Right forelimb (tissue), 1 donor: ENCODE measurements at regions not wholly inside any gene's neighbourhood (a gene's known extent, or its start where the extent isn't known, plus 50 kb on each side); places are given as distances from the start of the nearest gene placed in this dataset.

Experiments
- DNase-seq: peaks from one replicate; pipeline ENCODE4 v3.0.0-alpha.2; 2018

DNA sequence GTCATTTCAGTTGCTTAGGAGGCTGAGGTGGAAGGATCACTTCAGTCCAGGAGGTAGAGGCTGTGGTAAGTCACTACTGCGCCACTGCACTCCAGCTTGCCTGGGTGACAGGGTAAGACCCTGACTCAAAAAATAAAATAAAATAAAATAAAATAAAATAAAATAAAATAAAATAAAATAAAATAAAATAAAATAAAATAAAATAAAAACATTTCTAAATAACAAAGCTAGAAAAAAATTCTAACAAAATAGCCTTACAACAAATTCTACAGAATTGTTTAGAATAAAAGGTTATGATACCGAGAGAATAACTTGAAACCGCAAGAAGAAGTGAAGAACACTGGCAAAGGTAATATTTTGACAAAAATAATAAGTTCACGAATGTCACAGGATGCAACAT lies 794.3 kb downstream of the NR2F2 start:
- no peak for DNase-seq

DNA sequence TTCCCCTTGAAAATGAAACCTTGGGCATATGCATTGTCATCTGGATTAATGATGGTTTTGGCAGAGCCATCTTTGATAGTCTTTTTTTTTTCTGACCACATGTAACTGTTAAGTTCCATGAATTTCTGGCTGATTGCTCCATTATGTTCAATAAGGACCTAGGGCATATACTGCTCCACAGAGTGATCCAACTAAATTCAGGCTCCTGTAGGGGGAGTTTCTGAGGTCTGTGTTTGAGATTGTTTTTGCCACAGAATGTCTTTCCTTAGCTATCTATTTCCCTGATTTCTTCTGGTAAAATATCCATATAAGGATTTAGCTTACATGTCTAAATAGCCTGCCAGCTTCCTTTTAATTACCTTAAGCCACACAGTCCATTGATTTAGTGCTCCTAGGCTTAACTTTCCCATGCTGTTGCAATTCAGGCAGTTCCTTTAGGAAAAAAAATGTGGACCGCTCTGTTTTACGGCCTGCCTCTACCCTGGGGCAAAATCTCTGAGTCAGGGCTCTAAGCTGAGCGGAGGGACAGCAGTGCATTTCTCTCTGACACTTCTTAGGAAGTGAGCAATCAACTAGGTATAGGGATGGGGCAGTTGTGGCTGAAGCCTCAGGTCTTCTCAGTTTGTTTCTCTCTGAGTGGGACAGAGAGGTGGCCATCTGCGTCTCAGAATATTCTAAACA lies 796.2 kb downstream of the NR2F2 start:
- DNase-seq, result no peak

DNA sequence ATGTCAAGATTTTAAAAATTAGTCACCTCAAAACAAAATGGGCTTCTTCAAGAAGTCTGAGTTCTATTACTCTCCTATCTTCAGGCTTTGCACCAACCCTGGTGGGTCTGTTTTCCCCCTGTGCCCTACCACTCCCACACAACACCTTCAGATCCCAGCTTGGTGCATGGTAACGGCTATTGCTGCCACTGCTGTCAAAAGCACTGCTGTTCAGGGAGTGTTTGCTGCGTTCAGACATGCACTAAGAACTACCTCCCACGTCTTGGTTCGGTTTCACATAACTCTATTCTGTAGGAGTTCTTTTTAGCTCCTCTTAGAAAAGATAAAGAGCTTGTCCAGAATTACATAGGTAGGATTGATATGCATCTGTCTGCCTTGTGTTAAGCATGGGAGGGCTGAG lies 799.2 kb downstream of the NR2F2 start:
- no peak for DNase-seq

DNA sequence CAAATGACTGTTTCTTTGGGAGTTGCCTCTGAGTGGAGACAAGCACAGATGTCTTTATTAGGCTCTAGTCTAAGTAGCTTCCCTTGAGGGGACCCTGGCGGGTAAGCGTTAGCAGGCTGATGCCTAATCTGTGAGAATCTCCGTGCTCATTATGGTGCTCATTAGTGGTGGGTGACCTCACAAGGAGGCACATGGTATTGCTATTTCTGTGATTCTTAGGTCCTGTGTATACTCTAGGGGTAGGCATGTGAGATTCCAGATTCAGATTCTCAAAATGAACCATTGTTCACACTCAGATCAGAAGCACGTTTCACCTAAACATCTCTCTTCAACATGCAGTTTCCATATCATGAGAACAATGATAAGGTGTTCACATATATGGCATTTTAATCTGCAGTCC lies 809.7 kb downstream of the NR2F2 start:
- no peak for DNase-seq

DNA sequence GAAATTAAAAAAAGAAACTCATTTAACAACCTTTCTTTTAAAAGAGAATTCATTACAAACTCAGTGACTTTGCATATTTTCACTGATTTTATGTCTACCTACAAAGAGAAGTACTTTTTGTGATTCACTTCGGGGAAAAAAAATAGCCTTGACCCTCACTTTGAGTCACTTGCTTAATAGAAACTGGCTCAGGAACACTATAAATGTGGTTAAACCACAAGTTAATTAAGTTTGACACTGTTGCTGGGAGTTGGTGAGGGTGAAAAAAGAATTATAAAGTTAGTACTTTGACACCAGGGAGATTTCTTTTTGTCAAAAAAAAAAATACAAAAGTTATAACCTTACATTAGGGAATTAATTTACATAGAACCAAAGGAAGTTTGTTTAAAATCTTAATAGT lies 810.9 kb downstream of the NR2F2 start:
- DNase-seq, result no peak

DNA sequence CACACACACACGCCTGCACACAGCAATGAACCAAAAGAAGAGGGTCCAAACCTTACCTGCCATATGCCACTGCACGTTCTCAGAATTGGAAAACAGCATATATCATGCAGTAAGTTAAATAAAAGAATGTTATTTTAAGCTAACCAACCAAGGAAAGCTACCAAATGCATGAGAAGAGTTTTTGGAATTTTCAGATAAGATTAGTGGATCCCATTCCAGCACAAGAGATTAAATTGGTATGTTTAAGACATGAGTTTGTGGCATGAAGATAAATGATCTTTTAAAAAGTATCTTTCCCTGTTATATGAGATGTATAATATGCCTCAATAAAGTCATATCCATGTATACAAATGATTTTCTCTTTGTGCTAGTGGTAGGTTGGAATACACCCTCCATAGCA lies 811.4 kb downstream of the NR2F2 start:
- DNase-seq, result no peak

DNA sequence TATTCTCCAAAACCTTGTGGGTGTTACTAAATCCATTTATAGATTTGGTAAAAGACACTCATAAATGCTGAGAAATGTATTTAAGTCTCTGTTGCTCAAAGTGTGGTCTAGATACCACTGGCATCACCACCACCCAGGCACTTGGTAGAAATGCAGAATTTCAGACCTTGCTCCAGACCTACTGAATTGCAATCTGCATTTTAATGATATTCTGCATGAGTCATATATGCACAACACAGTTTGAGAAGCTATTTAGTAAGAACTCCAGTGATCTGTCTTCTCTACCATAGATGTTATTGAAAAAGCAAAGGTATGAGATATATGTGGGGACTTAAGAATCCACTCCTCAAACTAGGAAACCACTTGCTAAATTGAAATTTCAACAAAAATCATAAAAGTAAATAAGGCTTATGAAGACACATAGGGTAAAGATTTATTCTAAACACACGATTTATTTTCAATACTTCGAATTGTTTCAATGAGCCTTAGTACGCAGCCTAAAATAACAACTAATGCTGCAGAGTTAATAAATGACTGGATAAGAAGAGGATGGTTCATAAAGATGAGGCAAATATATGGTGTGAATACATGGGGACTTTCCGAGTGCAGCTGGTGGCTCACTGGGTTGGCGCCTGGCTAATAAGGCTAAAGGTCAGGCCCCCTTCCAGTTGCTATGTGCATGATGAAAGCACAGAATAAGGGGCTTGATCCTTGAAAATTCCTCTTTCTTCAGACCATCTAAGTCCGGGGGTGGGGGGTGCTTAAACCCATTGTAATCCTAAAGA lies 813.3 kb downstream of the NR2F2 start:
- no peak for DNase-seq

DNA sequence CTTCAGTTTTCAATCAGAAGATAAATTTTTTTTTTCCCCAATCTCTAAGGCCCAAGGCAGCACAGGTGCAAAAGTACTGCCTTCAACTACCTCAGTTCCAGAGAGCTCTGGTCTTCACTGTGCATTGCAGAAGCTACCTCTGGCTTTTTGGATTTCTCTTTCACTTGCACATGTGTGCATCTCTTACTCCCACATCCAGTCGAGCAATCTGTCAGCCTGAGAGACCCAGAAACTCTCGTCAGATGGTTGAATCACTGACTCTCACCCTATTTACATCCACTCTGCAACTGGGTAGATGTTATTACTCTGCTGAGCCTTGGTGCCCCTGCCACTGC lies 813.8 kb downstream of the NR2F2 start:
- DNase-seq, result no peak

DNA sequence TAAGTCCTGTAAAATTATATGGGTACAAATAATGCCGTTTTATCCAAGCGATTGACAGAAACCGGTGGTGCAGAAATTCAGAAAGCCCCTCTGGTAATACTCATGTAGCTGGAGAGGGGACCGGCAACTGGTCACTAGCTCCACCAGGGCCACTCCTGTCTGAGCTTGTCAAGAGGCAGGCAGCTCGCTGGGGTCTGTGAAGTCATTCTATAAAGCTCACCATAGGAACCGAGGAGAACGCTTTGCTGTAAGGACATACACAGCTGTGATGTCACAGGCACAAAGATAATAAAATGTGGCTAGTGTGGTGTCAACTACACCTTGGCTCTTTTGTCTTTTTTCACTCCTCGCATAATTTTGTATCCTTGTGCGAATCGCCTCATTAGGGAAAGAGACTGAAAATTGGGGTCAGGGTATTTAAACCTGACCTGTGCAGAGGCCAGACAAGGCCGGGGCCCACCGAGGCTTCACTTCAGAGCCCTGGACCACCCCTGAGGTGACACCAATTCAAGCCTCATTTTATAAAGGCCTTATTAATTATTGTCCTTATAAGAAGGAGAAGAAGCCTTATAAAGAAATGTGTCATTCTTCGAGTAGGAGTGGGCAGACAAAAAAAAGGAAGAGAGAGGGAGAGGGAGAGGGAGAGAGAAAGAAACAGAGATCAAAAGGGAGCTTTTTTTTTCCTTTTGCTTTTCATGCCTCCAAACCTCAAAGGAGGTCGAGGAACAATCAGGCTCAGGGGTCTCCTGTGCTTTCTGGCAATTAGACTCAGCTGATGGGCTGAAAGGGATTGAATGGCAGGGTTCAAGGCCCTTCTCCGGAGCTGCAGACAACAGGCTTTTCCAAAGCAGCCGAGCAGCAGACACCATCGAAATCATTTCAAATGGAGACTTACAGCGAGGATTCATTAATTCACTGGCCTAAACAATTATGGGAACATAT lies 813.3 kb upstream of the ARRDC4 start:
- DNase-seq, result no peak

DNA sequence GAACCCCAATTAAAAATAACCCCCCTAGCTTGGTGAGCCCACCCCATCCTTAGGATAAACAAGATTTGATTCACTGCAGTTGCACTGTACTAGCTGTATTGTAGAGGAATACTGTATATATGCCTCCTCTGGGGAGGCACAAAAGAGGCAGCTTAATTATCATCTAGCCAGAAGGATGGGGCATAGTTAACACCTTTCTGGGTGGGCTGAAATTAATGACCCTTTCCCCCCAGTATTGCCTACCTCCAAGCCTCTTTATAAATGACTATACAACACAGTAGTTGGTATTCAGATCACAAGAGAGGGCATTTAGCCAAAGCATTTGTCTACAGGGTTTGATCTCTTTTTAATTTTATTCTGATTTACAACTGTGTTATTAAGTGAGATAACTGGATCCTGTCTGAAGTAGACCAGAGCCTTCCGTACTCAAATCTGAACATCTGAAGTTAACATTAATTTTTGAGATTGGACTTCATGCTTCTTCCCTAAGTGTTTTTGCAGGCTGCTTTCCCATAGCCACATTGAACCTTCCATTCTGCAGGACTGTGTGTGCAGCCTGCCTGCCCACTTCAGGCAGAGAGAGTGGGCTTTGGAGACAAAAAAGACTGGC lies 807.0 kb upstream of the ARRDC4 start:
- DNase-seq, result no peak

DNA sequence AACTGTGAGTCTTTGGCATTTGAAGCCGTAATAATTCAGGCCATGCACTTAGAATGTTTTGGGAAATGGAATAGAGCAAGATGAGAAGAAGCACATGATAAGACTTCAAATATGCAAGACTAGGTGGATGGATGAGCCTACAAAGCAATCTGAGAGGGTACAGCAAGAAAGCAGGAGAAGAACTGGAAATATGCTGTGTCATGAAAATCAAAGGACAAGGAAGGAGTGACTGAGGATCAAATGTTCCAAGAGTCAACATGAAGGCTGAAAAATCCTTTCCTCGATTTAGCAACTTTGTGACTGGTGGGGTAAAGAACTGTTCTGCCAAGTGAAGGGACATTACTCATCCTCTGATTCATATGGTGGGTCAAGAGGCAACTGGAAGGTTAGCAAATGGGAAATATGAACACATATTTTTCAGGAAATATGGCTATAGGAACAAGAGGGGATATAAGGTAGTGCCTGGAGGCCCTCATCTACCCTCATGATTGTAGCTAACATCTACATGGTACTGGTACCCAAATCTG lies 803.7 kb upstream of the ARRDC4 start:
- DNase-seq, result no peak

DNA sequence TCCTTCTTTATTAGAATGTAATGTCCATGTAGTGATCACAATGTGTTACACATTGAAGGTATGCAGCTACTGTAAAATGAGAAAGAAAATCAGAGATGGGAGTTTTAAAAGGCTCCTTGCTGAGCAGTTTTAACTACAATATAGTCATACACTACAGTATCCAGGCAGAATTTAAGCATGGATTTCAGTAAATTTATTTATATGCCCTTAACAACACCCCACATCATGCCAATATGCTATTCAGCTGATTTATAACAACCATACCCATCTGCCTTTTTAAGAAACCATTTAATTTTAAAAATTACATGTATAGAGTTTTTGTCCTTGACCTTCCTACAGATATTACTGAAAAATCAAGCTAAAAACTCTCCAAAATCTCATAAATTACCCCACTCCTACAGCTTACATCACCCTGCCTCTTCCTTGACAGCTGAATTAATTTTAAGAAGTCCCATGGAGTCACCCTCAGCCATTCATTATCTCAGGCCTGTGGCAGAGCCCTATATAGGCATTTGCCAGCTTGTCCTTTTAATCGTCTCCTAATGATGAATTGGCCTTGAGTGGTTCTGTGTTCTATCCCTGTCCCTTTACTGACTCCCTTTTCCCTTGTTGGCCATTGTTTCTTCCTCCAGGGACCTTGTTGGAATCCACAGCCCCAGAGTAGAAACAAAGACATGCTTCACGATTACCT lies 797.6 kb upstream of the ARRDC4 start:
- no peak for DNase-seq

DNA sequence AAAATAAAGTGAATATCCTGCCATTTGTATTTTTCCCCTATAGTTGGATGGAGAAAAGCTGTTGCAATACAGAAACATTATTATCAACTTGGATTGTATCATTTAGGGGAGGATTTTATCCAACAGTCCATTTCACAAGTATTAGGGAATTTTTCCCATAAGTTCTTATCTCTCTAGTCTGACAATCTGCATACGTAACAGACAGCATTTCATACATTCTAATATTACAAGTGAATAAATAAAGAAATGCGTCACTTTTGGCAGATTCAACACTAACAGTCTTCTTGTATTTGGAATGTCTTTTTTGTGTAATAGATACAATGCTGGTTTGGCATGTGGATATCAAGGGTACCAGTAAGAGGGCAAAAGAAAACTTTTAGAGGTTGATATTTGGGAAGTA lies 795.3 kb upstream of the ARRDC4 start:
- no peak for DNase-seq

DNA sequence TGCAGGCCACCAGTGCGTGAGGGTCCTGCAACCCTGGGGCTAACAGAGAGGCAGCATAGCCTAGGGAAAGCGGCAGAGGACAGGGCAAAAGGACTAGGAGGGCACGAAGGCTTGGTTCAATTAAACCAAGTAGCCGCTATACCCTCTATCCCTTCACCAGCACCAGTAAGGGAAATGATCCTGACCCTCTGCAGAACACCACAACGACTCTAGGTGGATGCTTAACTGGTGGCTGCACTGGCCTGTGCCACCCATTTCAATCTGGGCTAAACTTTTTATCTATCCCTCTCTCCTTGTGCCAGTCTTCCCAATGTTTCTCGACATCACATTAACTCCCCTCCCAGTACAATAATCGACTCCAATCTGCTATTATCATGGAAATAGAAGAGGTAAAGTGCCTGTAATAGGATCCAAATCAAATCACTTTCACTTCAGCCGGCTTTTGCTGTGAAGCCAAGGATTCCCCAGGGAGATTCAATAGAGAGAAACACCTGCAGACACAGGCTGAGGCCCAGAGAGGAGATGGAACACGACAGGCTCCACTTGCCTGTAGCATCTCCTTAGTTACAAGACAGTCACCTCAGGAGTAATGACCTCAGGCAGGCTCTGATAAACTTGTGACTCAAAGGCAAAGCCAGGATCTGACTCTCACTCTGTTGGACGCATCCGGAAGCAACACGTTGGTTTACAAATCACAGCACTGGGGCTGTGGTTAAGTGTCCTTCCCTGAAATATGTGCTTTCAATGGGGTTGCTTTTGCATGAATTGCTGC lies 791.6 kb upstream of the ARRDC4 start:
- no peak for DNase-seq

DNA sequence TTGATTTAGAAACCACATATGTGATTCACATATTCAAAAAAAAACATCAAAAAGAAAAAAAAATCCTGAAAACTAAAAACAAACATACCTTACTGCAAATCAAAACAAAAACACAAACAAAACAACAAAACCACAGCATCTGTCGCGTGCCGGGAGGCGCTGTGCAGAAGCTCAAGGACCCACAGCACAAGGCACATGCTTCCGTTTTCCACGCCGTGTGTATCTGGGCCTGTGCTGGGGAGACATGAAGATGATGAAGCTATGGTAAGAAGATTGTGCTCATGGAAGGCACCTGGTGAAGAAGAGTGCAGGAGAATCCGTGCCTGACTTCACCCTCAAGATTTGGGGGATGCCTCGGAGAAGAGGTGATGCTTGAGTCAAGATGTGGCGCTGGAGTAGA lies 788.9 kb upstream of the ARRDC4 start:
- DNase-seq, result no peak

DNA sequence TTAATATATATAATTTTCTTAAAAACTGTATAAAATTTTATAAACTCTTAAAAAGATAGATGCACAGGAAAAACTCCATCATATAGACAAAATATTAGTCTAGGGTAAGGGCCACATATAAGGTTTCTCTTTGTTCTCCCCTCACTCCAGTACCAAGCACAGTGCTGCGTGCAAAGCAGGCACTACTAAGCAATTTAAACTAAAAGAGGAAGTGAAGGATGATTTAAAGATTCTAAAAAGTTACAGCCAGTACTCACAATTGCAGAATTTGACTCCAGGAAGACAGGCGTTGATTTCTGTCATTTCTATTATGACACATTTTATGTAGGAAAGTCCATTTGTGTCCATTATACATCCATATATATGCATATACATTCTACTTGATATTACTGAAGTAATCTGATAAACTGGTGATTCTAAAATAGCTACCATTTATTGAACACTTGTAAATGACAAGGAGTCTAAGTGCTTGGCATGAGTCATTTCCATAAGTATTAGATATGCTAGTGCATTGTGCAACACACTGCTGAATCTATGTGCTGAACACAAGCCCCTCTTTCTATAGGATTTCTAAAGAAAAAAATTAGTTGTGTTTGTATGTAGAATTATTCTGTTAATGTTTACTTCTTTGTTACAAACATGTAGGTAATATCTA lies 785.5 kb upstream of the ARRDC4 start:
- DNase-seq, result no peak

DNA sequence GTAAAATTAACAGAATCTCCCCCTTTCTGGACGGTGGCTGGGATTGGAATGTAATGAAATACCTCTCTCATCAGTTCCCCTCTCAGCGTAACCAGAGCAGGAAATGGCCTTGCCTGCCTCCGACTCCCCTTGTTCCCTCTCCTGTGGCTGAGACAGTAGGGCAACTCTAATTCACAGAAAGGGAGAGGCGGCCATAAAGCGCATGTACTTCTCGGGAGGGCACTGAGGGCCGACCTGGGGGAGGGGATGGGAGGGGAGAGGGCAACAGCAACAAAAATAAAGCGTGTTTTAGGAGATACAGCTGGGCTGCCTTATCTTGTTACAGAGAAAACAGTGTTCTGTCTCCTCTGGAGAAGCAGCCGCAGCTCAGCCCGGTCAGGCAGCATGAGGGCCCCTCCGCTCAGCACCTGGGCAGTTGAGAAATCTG lies 783.3 kb upstream of the ARRDC4 start:
- DNase-seq, result no peak

DNA sequence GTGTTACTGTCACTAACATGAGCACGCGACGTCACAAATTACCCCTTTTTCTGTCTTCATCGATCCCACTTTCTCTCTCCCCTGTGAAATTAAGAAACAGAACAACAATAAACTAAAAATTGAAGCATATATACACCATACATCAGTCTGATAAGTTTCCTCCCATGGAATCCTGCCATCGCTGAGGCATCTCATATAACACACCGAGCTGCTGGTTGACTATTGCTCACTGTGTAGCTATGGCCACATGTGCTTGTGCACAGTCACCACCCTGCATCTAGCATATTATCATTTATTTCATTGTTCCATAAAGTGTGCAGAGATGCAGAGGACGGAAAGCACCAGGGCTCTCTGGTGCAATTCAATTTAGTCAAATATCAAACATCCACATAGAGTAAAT lies 777.9 kb upstream of the ARRDC4 start:
- no peak for DNase-seq

DNA sequence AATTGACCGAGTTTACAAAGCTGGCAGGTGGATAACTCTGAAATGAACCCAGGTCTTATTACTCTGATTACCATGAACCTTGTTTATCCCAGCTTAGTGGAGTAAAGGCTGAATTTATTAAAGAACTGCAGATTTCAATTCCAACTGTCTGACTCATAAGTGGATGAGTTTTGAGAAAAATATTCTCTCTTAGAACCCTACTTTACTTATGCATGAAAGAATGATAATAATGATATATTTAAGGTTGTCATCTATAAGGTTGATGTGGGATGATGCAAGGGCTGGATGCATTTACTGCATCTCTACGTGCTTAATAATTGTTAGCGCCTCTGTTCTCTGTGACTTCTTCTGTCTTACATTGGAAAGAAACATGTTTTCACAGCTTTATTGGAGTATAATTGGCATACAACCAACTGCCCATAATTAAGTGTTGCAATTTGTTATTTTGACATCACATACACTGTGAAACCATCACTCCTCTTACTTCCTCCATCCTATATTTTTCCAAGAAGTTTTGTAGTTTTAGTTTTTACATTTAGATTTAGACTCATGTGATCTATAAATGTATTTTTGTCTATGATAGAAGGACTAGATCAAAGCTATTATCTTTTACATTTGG lies 771.2 kb upstream of the ARRDC4 start:
- DNase-seq, result no peak

DNA sequence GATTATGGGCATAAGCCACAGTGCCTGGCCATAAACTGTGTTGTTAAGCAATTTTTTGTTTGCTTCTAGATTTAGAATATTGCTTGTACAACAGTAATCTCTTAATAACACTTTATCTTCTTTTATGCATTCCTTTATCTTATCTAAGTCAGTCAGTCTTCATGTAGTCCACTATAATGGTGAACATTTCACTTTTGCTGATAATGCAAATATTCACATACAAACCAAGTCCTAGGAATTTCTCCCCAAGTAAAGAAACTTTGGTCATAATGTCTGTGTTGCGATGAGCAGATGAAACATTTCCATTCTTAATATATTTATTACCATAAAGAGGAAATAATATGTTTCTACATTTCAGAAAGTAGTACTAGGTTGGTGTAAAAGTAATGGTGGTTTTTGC lies 765.8 kb upstream of the ARRDC4 start:
- DNase-seq, result no peak
